Psoas muscle (tissue), 7 donors: ENCODE measurements at regions not wholly inside any gene's neighbourhood (a gene's known extent, or its start where the extent isn't known, plus 50 kb on each side); places are given as distances from the start of the nearest gene placed in this dataset.

ENCODE experiments used
- ATAC-seq, 4 donors: fragments of 200-7000 bp; cut with Tn5 transposase; one replicate each; pipeline ENCODE4 v1.9.1; 2020; ENCODE audit warnings: moderate library complexity in 3 of 4, mild to moderate bottlenecking in 2 of 4
- DNase-seq, 2 donors: peaks; one replicate each; pipeline ENCODE4 v3.0.0-alpha.2; 2020
- H3K27ac ChIP-seq: fragments of 200-600 bp; one replicate; pipeline ENCODE4 v1.8.0; 2022
- H3K27me3 ChIP-seq, 3 donors: fragments of 200-600 bp in 1 of 3; one replicate each; pipeline versions ENCODE4 v1.6.1 to v1.8.0; 2013 to 2022; ENCODE audit warnings: low read length in 2 of 3, mild to moderate bottlenecking in 2 of 3, moderate library complexity in 1 of 3; ENCODE audit not compliant: insufficient read depth in 3 of 3
- H3K36me3 ChIP-seq, 2 donors: fragments of 200-600 bp in 1 of 2; one replicate each; pipeline versions ENCODE4 v1.6.1 to v1.8.0; 2013 to 2022; ENCODE audit warnings: low read depth in 1 of 2, mild to moderate bottlenecking in 1 of 2, moderate library complexity in 1 of 2; ENCODE audit not compliant: insufficient read depth in 1 of 2
- H3K4me1 ChIP-seq: fragments of 200-600 bp; one replicate; pipeline ENCODE4 v1.8.0; 2022
- H3K4me3 ChIP-seq: fragments of 200-600 bp; one replicate; pipeline ENCODE4 v1.8.0; 2022; ENCODE audit warnings: mild to moderate bottlenecking
- H3K9me3 ChIP-seq: fragments of 200-600 bp; one replicate; pipeline ENCODE4 v1.8.0; 2022
- WGBS, 3 donors: extraction: QIAGEN DNeasy Blood & Tissue Kit; methylation state at CpG; one replicate each; pipeline versions ENCODE4 v1.1.6 to v1.1.7; 2013; 5-methylcytosine and 5-hydroxymethylcytosine counted together
- intact Hi-C, 2 donors: fragments of 100-400 bp; cut with DNase I; formaldehyde crosslinking; loops; one replicate each; pipeline versions ENCODE4 v1.11.0 to v1.14.2; 2022
- TF ChIP-seq, protein P1 (sequence below): fragments of 200-600 bp; IDR thresholded peaks from one replicate; pipeline ENCODE4 v1.8.0; 2022; ENCODE audit warnings: antibody characterized with exemption
- donor health status: healthy with polysubstance abuse.
- donor health status: DM: no; HTN: no; CAD: no; lungs with moderate emphysema.
- donor health status: Bipolar disorder and iron deficiency.
- donor health status: healthy.
- donor health status: DM: yes; HTN: yes; CAD: no.
- donor health status: DM: no; HTN: no; CAD: no.
- donor health status: DM: yes; HTN: yes; CAD: no.

DNA sequence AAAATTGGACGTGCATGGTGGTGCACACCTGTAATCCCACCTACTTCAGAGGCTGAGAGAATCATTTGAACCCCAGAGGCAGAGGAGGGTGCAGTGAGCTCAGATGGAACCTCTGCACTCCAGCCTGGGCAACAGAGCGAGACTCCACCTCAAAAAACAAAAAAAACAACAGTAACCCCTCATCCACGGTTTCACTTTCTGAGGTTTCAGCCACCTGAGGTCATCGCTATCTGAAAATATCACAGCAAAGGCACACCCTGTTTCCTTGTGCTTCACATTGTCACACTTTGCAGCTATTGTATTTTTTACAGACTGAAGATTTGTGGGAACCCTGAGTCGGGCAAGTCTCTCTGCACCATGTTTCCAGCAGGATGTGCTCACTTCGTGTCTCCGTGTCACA is 54.1 kb upstream of the FOXQ1 start:
- peaks cover 0 to 5% (median 1%) of the 10 kb centered on the region in 3 donors for H3K27me3 ChIP-seq
- no peak for DNase-seq
- no peaks in the 10 kb centered on the region for H3K4me1 ChIP-seq
- no peak overlapping the region for H3K4me3 ChIP-seq
- WGBS, 3 donors: 86 to 90% (median 87%) methylated on average over 7 of the region's 7 CpGs
- H3K36me3 ChIP-seq: no peaks in the 10 kb centered on the region
- no peaks in the 10 kb centered on the region for H3K9me3 ChIP-seq
- no peak overlapping the region for H3K27ac ChIP-seq
- TF ChIP-seq, protein P1, sequence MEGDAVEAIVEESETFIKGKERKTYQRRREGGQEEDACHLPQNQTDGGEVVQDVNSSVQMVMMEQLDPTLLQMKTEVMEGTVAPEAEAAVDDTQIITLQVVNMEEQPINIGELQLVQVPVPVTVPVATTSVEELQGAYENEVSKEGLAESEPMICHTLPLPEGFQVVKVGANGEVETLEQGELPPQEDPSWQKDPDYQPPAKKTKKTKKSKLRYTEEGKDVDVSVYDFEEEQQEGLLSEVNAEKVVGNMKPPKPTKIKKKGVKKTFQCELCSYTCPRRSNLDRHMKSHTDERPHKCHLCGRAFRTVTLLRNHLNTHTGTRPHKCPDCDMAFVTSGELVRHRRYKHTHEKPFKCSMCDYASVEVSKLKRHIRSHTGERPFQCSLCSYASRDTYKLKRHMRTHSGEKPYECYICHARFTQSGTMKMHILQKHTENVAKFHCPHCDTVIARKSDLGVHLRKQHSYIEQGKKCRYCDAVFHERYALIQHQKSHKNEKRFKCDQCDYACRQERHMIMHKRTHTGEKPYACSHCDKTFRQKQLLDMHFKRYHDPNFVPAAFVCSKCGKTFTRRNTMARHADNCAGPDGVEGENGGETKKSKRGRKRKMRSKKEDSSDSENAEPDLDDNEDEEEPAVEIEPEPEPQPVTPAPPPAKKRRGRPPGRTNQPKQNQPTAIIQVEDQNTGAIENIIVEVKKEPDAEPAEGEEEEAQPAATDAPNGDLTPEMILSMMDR: no peak
- ATAC-seq: no peak
- intact Hi-C loops: no loop called here

DNA sequence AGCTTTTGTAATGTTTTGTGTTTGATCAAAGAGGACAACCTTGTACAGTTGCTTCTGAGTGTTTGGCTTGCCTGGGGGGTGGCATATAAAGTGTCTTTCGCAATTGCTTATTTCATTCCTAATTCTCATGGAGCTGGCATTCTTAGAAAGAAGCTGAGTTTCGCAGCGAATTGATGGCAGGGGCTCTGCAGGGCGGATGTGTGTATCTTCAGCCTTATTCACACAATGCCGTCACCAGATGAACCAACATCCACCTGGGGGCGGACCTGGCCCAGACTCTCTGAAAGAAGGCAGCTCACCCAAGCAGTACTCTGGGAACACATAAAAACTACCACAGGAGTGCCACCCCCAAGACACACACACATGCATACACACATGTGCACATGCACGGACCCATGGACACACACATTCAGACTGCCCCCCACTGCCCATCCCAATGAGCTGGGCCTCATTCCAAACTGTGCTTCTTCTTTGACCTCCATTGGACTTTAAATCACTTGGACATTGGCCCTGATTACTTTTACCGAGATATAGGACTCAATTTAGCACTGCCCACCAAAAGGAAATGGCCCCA is 55.4 kb upstream of the FOXQ1 start:
- Histone ChIP-seq H3K27ac (no peak overlapping the region), H3K4me1 (no peaks in the 10 kb centered on the region), H3K36me3 (no peaks in the 10 kb centered on the region), H3K9me3 (no peaks in the 10 kb centered on the region), H3K4me3 (no peak overlapping the region), H3K27me3 (peaks cover 0 to 5% (median 1%) of the 10 kb centered on the region in 3 donors)
- DNase-seq: no peak
- 89 to 93% (median 90%) methylated on average over 8 of the region's 8 CpGs for WGBS, 3 donors
- ATAC-seq: no peak
- intact Hi-C loops: no loop called here
- TF ChIP-seq, protein P1: no peak

DNA sequence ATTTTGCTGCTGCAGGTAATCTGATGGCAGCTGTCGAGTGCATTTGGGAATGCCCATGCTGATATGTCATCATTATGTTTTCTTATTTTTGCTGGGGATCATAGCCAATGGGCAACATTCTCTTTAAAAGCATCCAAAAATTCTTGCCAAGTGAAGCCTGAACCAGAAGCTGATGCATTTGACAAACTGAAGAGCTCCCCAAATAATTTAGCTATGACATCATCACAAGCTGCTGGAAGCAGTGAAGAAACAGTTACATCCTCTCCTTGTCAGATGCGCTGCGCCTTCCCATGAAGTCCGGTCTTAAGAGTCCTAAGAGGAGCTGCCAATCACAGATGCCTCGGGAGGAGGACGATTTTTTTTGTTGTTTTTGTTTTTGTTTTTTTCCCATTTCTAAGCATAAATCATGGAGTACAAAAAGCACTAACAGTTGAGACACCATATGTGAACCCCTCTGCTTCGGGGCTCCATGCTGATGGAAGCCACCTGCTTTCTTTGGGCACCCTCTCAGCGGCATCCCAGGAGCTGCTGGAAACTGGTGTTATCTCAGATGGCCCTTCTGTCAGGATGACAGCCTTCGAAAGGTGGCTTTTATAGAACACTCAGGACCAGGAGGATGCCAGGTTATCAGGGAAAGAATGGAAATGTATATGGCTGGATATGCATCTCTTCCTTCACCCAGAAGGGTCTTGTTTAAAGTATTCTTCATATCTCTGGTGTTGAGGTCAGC is 56.1 kb upstream of the FOXQ1 start:
- DNase-seq: no peak
- peaks cover 0 to 5% (median 1%) of the 10 kb centered on the region in 3 donors for H3K27me3 ChIP-seq
- WGBS, 3 donors: 30 to 33% (median 33%) methylated on average over 9 of the region's 9 CpGs
- H3K4me1 ChIP-seq: no peaks in the 10 kb centered on the region
- H3K9me3 ChIP-seq: no peaks in the 10 kb centered on the region
- no peak overlapping the region for H3K4me3 ChIP-seq
- ATAC-seq: no peak
- no peaks in the 10 kb centered on the region for H3K36me3 ChIP-seq
- intact Hi-C loops: no loop called here
- TF ChIP-seq, protein P1: no peak
- no peak overlapping the region for H3K27ac ChIP-seq

DNA sequence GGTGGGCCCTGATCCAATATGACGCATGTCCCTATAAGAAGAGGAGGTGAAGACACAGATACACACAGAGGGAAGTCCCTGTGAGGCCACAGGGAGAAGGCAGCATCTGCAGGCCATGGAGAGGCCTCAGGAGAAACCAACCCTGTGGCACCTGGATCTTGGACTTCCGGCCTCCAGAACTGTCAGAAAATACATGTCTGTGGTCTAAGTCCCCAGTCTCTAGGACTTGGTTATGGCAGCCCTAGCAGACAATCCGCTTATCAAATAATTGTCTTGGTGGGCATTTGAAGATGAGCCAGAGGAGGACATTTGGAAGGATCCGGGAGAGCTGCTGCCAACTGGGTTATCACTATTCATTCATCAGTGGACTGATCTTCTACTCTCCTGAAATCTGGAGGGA is 57.6 kb upstream of the FOXQ1 start:
- H3K4me1 ChIP-seq: no peaks in the 10 kb centered on the region
- peaks cover 0 to 5% (median 1%) of the 10 kb centered on the region in 3 donors for H3K27me3 ChIP-seq
- intact Hi-C loops: no loop called here
- H3K4me3 ChIP-seq: no peak overlapping the region
- no peak for DNase-seq
- no peaks in the 10 kb centered on the region for H3K9me3 ChIP-seq
- H3K36me3 ChIP-seq: no peaks in the 10 kb centered on the region
- TF ChIP-seq, protein P1: no peak
- 92 to 93% (median 92%) methylated on average over 4 of the region's 4 CpGs for WGBS, 3 donors
- no peak for ATAC-seq
- H3K27ac ChIP-seq: no peak overlapping the region
